Neural cell (in vitro differentiated cells): ENCODE measurements at regions not wholly inside any gene's neighbourhood (a gene's known extent, or its start where the extent isn't known, plus 50 kb on each side); places are given as distances from the start of the nearest gene placed in this dataset.

Source experiments
- H2AFZ ChIP-seq: fragments of 200-600, 300-800 bp; sonication (generic), shearing (Covaris generic); 2 replicates; pipeline ENCODE4 v1.6.0; 2014; ENCODE audit warnings: low read depth, mild to moderate bottlenecking, antibody characterized with exemption, low read length, moderate library complexity
- H3F3A ChIP-seq: fragments of 200-600 bp; shearing (Covaris generic); 2 replicates; pipeline ENCODE4 v1.6.1; 2016; ENCODE audit warnings: mild to moderate bottlenecking, moderate library complexity, mixed read lengths, antibody characterized with exemption, low read length; ENCODE audit not compliant: insufficient read depth, poor library complexity, severe bottlenecking
- H3K27ac ChIP-seq: fragments of 200-600, 300-800 bp; sonication (generic), shearing (Covaris generic); 2 replicates; pipeline ENCODE4 v1.5.1; 2014; ENCODE audit warnings: mild to moderate bottlenecking, low read length, moderate library complexity
- H3K27me3 ChIP-seq: fragments of 300-800, 200-600 bp; sonication (generic), shearing (Covaris generic); 2 replicates; pipeline ENCODE4 v1.6.0; 2014; ENCODE audit warnings: mild to moderate bottlenecking, low read depth, low read length, moderate library complexity; ENCODE audit not compliant: insufficient read depth
- H3K36me3 ChIP-seq: fragments of 300-800, 200-600 bp; sonication (generic), shearing (Covaris generic); 2 replicates; pipeline ENCODE4 v1.5.1; 2014; ENCODE audit warnings: mild to moderate bottlenecking, antibody characterized with exemption, low read length, moderate library complexity; ENCODE audit not compliant: insufficient read depth
- H3K4me2 ChIP-seq: fragments of 300-800, 200-600 bp; sonication (generic), shearing (Covaris generic); 2 replicates; pipeline ENCODE4 v1.6.0; 2014; ENCODE audit warnings: mild to moderate bottlenecking, low read length
- H3K4me3 ChIP-seq: fragments of 300-800, 200-600 bp; sonication (generic), shearing (Covaris generic); 2 replicates; pipeline ENCODE4 v1.5.1; 2014; ENCODE audit warnings: mild to moderate bottlenecking, low read length, moderate library complexity
- H3K79me2 ChIP-seq: fragments of 200-600 bp; shearing (Covaris generic); replicated peaks from 2 replicates; pipeline ENCODE4 v1.6.0; 2014; ENCODE audit warnings: mild to moderate bottlenecking, low read length, moderate library complexity; ENCODE audit not compliant: insufficient read depth
- H3K9ac ChIP-seq: fragments of 300-800, 200-600 bp; sonication (generic), shearing (Covaris generic); 2 replicates; pipeline ENCODE4 v1.6.1; 2016; ENCODE audit warnings: mild to moderate bottlenecking, low read length, mixed read lengths
- H3K9me2 ChIP-seq: fragments of 200-600 bp; shearing (Covaris generic); 2 replicates; pipeline ENCODE4 v1.6.1; 2016; ENCODE audit warnings: mild to moderate bottlenecking, low read length, mixed read lengths; ENCODE audit not compliant: insufficient read depth
- H3K9me3 ChIP-seq: fragments of 200-600, 300-800 bp; sonication (generic), shearing (Covaris generic); 2 replicates; pipeline ENCODE4 v1.6.1; 2016; ENCODE audit warnings: mild to moderate bottlenecking, mixed run types, low read length, moderate library complexity, mixed read lengths
- H4K20me1 ChIP-seq: fragments of 200-600 bp; shearing (Covaris generic); 2 replicates; pipeline ENCODE4 v1.6.1; 2016; ENCODE audit warnings: mild to moderate bottlenecking, mixed run types; ENCODE audit not compliant: insufficient read depth
- EZH2 ChIP-seq: fragments of 200-600, 300-800 bp; shearing (Covaris generic), sonication (generic); IDR thresholded peaks from 2 replicates; pipeline ENCODE4 v1.6.1; 2014; ENCODE audit warnings: antibody characterized with exemption, low read length, borderline replicate concordance, mild to moderate bottlenecking; ENCODE audit not compliant: insufficient read depth, poor library complexity, severe bottlenecking
- MXI1 ChIP-seq: fragments of 450-650 bp; conservative IDR thresholded peaks from 2 replicates; pipeline ENCODE4 v1.6.1; 2014; ENCODE audit warnings: antibody characterized with exemption, mild to moderate bottlenecking; ENCODE audit not compliant: poor library complexity, severe bottlenecking
- POLR2AphosphoS5 ChIP-seq: IDR thresholded peaks from 2 replicates; pipeline ENCODE4 v1.6.1; 2012
- SMC3 ChIP-seq: fragments of 450-650 bp; conservative IDR thresholded peaks from 2 replicates; pipeline ENCODE4 v1.6.1; 2014; ENCODE audit warnings: antibody characterized with exemption, mild to moderate bottlenecking, moderate library complexity; ENCODE audit not compliant: poor library complexity
- TAF1 ChIP-seq: IDR thresholded peaks from 2 replicates; pipeline ENCODE4 v1.6.1; 2012; ENCODE audit warnings: low read depth
- TF ChIP-seq, protein P1 (sequence below): fragments of 450-650 bp; IDR thresholded peaks from 2 replicates; pipeline ENCODE4 v1.5.1; 2014; ENCODE audit warnings: antibody characterized with exemption, mild to moderate bottlenecking, moderate library complexity; ENCODE audit not compliant: poor library complexity, severe bottlenecking
- TF ChIP-seq, protein P2 (sequence below): IDR thresholded peaks from 2 replicates; pipeline ENCODE4 v1.6.1; 2012; ENCODE audit warnings: borderline replicate concordance

DNA sequence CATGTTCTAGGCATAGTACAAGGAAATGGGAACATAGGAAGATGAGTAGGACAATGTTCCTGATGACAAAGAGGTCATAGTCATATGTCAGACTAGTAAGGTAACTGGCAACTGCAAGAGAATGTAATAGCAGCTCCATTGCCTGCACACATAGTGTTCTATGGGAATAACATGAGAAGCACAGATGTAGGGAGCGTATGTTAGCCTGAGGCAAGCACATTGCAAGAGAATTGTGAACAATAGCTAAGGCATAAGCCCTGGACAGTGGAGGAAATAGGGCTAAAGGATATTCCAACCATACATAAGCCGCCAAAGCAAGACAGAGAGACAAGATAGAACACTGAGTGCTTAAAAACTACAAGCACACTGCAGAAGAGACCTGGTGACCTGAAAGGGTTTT is 1017.0 kb upstream of the TENM4 start:
- H3K27ac ChIP-seq = no peak overlapping the region
- H3K9me2 ChIP-seq = no peaks in the 10 kb centered on the region
- no peak overlapping the region for H3K4me3 ChIP-seq
- no peak overlapping the region for H3K4me2 ChIP-seq
- H3K36me3 ChIP-seq = no peaks in the 10 kb centered on the region
- TF ChIP-seq, protein P1, sequence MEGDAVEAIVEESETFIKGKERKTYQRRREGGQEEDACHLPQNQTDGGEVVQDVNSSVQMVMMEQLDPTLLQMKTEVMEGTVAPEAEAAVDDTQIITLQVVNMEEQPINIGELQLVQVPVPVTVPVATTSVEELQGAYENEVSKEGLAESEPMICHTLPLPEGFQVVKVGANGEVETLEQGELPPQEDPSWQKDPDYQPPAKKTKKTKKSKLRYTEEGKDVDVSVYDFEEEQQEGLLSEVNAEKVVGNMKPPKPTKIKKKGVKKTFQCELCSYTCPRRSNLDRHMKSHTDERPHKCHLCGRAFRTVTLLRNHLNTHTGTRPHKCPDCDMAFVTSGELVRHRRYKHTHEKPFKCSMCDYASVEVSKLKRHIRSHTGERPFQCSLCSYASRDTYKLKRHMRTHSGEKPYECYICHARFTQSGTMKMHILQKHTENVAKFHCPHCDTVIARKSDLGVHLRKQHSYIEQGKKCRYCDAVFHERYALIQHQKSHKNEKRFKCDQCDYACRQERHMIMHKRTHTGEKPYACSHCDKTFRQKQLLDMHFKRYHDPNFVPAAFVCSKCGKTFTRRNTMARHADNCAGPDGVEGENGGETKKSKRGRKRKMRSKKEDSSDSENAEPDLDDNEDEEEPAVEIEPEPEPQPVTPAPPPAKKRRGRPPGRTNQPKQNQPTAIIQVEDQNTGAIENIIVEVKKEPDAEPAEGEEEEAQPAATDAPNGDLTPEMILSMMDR = no peak
- no peak for TF ChIP-seq MXI1
- no peak for TF ChIP-seq TAF1
- TF ChIP-seq EZH2 = no peak
- TF ChIP-seq, protein P2, sequence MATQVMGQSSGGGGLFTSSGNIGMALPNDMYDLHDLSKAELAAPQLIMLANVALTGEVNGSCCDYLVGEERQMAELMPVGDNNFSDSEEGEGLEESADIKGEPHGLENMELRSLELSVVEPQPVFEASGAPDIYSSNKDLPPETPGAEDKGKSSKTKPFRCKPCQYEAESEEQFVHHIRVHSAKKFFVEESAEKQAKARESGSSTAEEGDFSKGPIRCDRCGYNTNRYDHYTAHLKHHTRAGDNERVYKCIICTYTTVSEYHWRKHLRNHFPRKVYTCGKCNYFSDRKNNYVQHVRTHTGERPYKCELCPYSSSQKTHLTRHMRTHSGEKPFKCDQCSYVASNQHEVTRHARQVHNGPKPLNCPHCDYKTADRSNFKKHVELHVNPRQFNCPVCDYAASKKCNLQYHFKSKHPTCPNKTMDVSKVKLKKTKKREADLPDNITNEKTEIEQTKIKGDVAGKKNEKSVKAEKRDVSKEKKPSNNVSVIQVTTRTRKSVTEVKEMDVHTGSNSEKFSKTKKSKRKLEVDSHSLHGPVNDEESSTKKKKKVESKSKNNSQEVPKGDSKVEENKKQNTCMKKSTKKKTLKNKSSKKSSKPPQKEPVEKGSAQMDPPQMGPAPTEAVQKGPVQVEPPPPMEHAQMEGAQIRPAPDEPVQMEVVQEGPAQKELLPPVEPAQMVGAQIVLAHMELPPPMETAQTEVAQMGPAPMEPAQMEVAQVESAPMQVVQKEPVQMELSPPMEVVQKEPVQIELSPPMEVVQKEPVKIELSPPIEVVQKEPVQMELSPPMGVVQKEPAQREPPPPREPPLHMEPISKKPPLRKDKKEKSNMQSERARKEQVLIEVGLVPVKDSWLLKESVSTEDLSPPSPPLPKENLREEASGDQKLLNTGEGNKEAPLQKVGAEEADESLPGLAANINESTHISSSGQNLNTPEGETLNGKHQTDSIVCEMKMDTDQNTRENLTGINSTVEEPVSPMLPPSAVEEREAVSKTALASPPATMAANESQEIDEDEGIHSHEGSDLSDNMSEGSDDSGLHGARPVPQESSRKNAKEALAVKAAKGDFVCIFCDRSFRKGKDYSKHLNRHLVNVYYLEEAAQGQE = no peak
- no peak for TF ChIP-seq SMC3
- H3K27me3 ChIP-seq = no peaks in the 10 kb centered on the region
- no peaks in the 10 kb centered on the region for H4K20me1 ChIP-seq
- H2AFZ ChIP-seq = no peak overlapping the region
- no peaks in the 10 kb centered on the region for H3K9me3 ChIP-seq
- no peaks in the 10 kb centered on the region for H3K79me2 ChIP-seq
- no peak overlapping the region for H3K9ac ChIP-seq
- H3F3A ChIP-seq = no peaks in the 10 kb centered on the region

DNA sequence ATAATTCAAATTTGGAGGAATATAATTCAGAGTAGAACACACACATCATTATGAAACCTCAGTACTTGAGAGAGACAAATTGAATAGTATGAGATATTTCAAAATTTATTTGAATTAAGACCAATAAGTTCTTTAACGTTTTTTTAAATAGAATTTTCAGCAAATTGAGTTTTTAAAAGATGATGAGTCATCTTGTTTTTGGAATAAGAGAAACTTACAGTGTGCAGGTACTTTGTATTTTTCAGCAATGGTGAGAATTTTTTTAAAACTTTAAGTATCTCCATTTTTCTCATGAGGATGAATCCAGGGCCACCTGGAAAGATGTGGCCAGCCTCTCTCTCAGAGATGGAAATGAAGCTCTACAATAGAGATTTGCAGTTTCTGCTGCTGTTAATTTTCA is 1015.0 kb upstream of the TENM4 start:
- H3F3A ChIP-seq = no peaks in the 10 kb centered on the region
- TF ChIP-seq, protein P2 = no peak
- TF ChIP-seq SMC3 = no peak
- TF ChIP-seq POLR2AphosphoS5 = no peak
- TF ChIP-seq TAF1 = no peak
- TF ChIP-seq, protein P1 = no peak
- no peak overlapping the region for H3K4me3 ChIP-seq
- H3K4me2 ChIP-seq = no peak overlapping the region
- H3K27me3 ChIP-seq = no peaks in the 10 kb centered on the region
- H4K20me1 ChIP-seq = no peaks in the 10 kb centered on the region
- H3K79me2 ChIP-seq = no peaks in the 10 kb centered on the region
- H2AFZ ChIP-seq = no peak overlapping the region
- H3K9me3 ChIP-seq = no peaks in the 10 kb centered on the region
- no peaks in the 10 kb centered on the region for H3K9me2 ChIP-seq
- no peak overlapping the region for H3K9ac ChIP-seq
- no peak overlapping the region for H3K27ac ChIP-seq
- no peaks in the 10 kb centered on the region for H3K36me3 ChIP-seq
